Left lung (tissue), 4 donors: ENCODE measurements at regions not wholly inside any gene's neighbourhood (a gene's known extent, or its start where the extent isn't known, plus 50 kb on each side); places are given as distances from the start of the nearest gene placed in this dataset.

Source experiments
- ATAC-seq: fragments of 200-7000 bp; cut with Tn5 transposase; one replicate; pipeline ENCODE4 v1.9.1; 2020; ENCODE audit warnings: moderate library complexity
- DNase-seq, 4 donors: peaks; one replicate each; pipeline ENCODE4 v3.0.0-alpha.2; 2013 to 2020
- H3K27ac ChIP-seq, 2 donors: fragments of 200-600 bp; sonication (generic) in 1 of 2; one replicate each; pipeline versions ENCODE4 v1.5.0 to v1.8.0; 2020 to 2021
- H3K27me3 ChIP-seq, 2 donors: fragments of 200-600 bp; sonication (generic) in 1 of 2; one replicate each; pipeline versions ENCODE4 v1.5.0 to v1.8.0; 2020 to 2021
- H3K36me3 ChIP-seq, 2 donors: fragments of 200-600 bp; sonication (generic) in 1 of 2; one replicate each; pipeline versions ENCODE4 v1.5.0 to v1.8.0; 2020 to 2021
- H3K4me1 ChIP-seq, 2 donors: fragments of 200-600 bp; one replicate each; pipeline ENCODE4 v1.8.0; 2021
- H3K4me3 ChIP-seq, 2 donors: fragments of 200-600 bp; sonication (generic) in 1 of 2; one replicate each; pipeline versions ENCODE4 v1.5.0 to v1.8.0; 2020 to 2021; ENCODE audit warnings: mild to moderate bottlenecking in 1 of 2
- H3K9me3 ChIP-seq, 2 donors: fragments of 200-600 bp; sonication (generic) in 1 of 2; one replicate each; pipeline versions ENCODE4 v1.5.0 to v1.8.0; 2020 to 2021
- intact Hi-C, 2 donors: fragments of 100-400 bp; cut with DNase I; formaldehyde crosslinking; loops; one replicate each; pipeline versions ENCODE4 v1.11.2 to v1.14.2; 2022
- TF ChIP-seq, protein P1 (sequence below), 2 donors: fragments of 200-600 bp; sonication (generic) in 1 of 2; IDR thresholded peaks; one replicate each; pipeline versions ENCODE4 v1.5.0 to v1.8.0; 2021; ENCODE audit warnings: antibody characterized with exemption in 2 of 2
- donor health status: DM: no; HTN: yes; CAD: no.
- donor health status: DM: no; HTN: no; CAD: no.

DNA sequence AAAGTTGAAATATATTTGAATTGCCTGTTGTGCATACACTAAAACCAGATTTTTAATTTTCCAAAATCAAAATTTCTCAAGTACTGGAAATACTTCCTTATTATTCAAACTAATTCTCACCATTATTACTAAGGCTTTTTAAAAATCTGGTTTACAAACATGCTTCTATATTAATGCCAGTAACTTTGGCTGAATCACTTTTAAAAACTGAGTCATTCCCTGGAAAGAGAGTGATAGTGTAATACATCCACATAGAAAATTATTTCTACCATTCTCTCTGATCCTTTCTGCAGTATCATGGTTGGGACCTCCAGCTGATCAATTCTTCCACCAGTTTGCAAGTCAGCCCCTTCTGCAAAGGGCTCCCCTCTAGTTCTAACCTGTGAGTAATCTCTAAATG is 165.3 kb upstream of the FAM241A start:
- ATAC-seq (no peak), DNase-seq (no peak)
- TF ChIP-seq, protein P1, sequence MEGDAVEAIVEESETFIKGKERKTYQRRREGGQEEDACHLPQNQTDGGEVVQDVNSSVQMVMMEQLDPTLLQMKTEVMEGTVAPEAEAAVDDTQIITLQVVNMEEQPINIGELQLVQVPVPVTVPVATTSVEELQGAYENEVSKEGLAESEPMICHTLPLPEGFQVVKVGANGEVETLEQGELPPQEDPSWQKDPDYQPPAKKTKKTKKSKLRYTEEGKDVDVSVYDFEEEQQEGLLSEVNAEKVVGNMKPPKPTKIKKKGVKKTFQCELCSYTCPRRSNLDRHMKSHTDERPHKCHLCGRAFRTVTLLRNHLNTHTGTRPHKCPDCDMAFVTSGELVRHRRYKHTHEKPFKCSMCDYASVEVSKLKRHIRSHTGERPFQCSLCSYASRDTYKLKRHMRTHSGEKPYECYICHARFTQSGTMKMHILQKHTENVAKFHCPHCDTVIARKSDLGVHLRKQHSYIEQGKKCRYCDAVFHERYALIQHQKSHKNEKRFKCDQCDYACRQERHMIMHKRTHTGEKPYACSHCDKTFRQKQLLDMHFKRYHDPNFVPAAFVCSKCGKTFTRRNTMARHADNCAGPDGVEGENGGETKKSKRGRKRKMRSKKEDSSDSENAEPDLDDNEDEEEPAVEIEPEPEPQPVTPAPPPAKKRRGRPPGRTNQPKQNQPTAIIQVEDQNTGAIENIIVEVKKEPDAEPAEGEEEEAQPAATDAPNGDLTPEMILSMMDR (IDR thresholded peaks at IDR 0.05): no peak
- Histone ChIP-seq H3K27ac (no peak overlapping the region), H3K36me3 (no peaks in the 10 kb centered on the region), H3K4me1 (no peaks in the 10 kb centered on the region), H3K27me3 (peaks cover 0 to 5% of the 10 kb centered on the region in 2 donors), H3K4me3 (no peak overlapping the region), H3K9me3 (no peaks in the 10 kb centered on the region)
- intact Hi-C loops: no loop called here

DNA sequence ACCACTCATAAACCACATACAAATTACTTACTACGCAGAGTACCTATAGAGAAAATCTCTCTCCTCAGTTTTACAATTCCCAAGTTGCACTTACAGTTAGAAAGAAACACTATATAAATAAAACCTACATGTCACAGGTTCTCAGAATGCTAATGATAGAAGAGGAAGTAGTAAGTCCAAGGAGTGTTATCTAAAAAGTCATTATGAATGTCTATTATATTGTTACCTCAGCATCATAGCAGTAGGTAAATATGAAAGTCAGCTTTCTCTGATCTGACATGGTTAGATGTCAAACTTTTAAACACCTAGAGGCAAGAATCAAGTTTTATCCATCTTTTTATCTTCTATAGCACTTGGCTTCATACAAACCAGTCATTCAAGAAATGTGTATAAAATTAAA is 163.2 kb upstream of the FAM241A start:
- intact Hi-C loops: no loop called here
- DNase-seq (no peak), ATAC-seq (no peak)
- Histone ChIP-seq H3K27me3 (peaks cover 0 to 15% of the 10 kb centered on the region in 2 donors), H3K4me1 (no peaks in the 10 kb centered on the region), H3K9me3 (no peaks in the 10 kb centered on the region), H3K4me3 (no peak overlapping the region), H3K27ac (no peak overlapping the region), H3K36me3 (no peaks in the 10 kb centered on the region)
- TF ChIP-seq, protein P1 (IDR thresholded peaks at IDR 0.05): no peak

DNA sequence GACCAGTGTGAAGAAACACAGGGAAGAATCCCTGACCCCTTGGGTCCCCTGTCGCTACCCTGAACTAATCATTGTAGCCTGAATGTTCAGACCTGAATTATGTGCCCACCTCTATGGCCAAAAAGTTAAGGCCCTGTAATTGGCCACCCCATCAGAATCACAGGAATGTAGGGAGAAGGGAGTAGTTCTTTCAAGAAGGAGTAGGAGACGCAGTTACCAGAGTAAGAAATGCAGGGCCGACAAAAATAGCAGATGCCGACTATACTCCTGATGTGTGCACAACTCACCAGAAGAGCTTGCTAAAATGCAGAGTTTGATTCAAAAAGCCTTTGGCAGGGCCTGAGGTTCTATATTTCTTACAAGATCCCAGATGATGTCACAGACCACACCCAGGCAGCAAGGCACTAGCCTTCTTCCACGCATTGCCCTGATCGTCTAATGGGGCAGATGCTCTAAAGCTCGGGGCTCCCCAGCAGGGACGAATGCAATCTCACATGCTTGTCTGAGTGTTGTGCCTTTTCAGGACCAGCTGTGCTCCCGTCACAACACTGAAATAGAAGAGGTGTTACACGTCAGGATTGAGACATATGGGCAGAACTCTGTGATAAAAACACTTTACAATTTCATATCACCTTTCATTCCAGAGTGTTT is 161.0 kb upstream of the FAM241A start:
- H3K9me3 ChIP-seq: no peaks in the 10 kb centered on the region
- H3K4me1 ChIP-seq: no peaks in the 10 kb centered on the region
- H3K4me3 ChIP-seq: no peak overlapping the region
- intact Hi-C loops: no loop called here
- no peaks in the 10 kb centered on the region for H3K36me3 ChIP-seq
- DNase-seq (no peak), ATAC-seq (no peak)
- no peak overlapping the region for H3K27ac ChIP-seq
- H3K27me3 ChIP-seq: peaks cover 0 to 15% of the 10 kb centered on the region in 2 donors
- TF ChIP-seq, protein P1 (IDR thresholded peaks at IDR 0.05): no peak

DNA sequence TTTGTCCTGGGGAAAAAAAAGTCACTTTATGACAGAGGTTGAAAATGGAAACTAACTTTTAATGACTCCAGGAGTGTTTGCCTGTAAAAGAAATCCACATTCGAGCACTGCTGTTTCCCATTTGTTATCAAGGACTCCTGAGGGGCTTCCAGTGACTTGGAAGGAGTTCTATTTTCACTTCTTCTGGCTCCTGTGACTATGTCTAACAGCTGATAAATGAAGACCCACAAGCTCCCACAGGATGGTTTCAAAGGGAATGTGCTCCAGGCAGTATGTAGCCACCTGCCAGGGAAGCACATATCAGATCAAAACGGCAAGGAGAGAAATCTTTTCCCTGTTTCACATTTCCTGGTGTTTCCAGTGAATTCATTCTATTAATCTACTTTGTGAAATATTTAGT is 159.8 kb upstream of the FAM241A start:
- no peaks in the 10 kb centered on the region for H3K4me1 ChIP-seq
- H3K4me3 ChIP-seq: no peak overlapping the region
- DNase-seq: no peak
- ATAC-seq: no peak
- peaks cover 0 to 15% of the 10 kb centered on the region in 2 donors for H3K27me3 ChIP-seq
- no peaks in the 10 kb centered on the region for H3K36me3 ChIP-seq
- no peaks in the 10 kb centered on the region for H3K9me3 ChIP-seq
- TF ChIP-seq, protein P1 (IDR thresholded peaks at IDR 0.05): no peak
- H3K27ac ChIP-seq: no peak overlapping the region
- intact Hi-C loops: no loop called here

DNA sequence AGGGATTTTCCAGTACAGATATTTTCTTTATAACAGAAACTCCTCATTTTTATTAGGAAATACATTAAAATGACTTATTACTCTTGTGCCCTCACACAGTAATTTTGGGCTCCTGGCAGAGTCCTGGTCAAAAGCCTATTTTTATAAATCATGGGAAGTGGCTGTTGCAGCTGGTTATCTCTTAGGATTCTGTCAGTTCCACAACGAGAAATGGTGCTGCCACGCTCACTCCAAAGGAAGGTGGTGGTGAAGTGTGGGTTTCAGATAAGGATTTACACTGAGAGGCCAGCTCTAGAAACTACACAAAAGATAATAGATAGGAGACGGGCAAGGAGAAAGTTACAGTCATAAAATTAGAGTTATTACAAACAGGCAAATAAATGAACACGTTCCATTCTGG is 159.2 kb upstream of the FAM241A start:
- no peaks in the 10 kb centered on the region for H3K4me1 ChIP-seq
- intact Hi-C loops: no loop called here
- H3K27ac ChIP-seq: no peak overlapping the region
- TF ChIP-seq, protein P1 (IDR thresholded peaks at IDR 0.05): no peak
- DNase-seq (no peak), ATAC-seq (no peak)
- no peaks in the 10 kb centered on the region for H3K9me3 ChIP-seq
- H3K4me3 ChIP-seq: no peak overlapping the region
- peaks cover 0 to 15% of the 10 kb centered on the region in 2 donors for H3K27me3 ChIP-seq
- no peaks in the 10 kb centered on the region for H3K36me3 ChIP-seq
